AG04450 (cell line): ENCODE measurements at regions not wholly inside any gene's neighbourhood (a gene's known extent, or its start where the extent isn't known, plus 50 kb on each side); places are given as distances from the start of the nearest gene placed in this dataset.

Source experiments
- CTCF ChIA-PET: fragments of 300-600, 350-600 bp; formaldehyde crosslinking; extraction: SDS; loops from one replicate; lab custom pipeline; 2022; ENCODE audit warnings: antibody characterized with exemption, inconsistent platforms; lab: Charles Lee
- POLR2A ChIA-PET: fragments of 350-600 bp; formaldehyde crosslinking; extraction: SDS; loops from one replicate; lab custom pipeline; 2021; ENCODE audit warnings: antibody characterized with exemption, inconsistent platforms; lab: Yijun Ruan, JAX
- DNase-seq: peaks from one replicate; pipeline ENCODE4 v3.0.0-alpha.2; 2011; ENCODE audit warnings: low read depth, low spot score
- H3K27ac ChIP-seq: one replicate; pipeline ENCODE4 v1.5.1; 2012; ENCODE audit warnings: low read depth, low read length, control low read depth
- H3K27me3 ChIP-seq: one replicate; pipeline ENCODE4 v1.6.0; 2012; ENCODE audit warnings: low read length; ENCODE audit not compliant: control insufficient read depth, insufficient read depth
- H3K4me3 ChIP-seq: 2 replicates; pipeline ENCODE4 v1.5.1; 2011; ENCODE audit warnings: mild to moderate bottlenecking, low read depth, low read length, control low read depth
- H3K9me3 ChIP-seq: 2 replicates; pipeline ENCODE4 v1.5.1; 2012; ENCODE audit warnings: low read length; ENCODE audit not compliant: control insufficient read depth, insufficient read depth
- TF ChIP-seq, protein P1 (sequence below): IDR thresholded peaks from 2 replicates; pipeline ENCODE4 v1.5.1; 2011; ENCODE audit warnings: low read depth, low read length, control low read depth, inconsistent platforms

DNA sequence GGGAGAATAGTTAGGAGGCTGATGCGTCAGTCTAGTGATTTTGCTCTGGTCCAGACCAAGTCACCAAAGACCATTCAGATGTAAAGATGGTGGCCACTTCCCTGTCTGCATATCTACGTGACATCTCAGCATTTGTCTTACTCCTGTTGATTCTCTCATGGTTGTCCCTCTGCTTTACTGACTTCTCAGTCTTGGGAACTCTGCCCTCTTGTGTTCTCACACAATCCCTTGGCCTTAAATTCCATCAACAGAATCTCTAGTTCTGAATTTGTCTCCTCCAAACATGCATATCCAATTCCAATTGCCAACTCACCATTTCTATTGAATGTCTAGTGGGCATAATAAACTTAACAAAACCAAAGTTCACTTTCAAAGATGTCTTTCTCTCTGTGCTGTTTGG is 147.8 kb downstream of the SLC24A2 start:
- CTCF ChIA-PET: no interaction called here
- Histone ChIP-seq H3K27me3 (no peaks in the 10 kb centered on the region), H3K27ac (no peak overlapping the region), H3K9me3 (no peaks in the 10 kb centered on the region), H3K4me3 (no peak overlapping the region)
- TF ChIP-seq, protein P1, sequence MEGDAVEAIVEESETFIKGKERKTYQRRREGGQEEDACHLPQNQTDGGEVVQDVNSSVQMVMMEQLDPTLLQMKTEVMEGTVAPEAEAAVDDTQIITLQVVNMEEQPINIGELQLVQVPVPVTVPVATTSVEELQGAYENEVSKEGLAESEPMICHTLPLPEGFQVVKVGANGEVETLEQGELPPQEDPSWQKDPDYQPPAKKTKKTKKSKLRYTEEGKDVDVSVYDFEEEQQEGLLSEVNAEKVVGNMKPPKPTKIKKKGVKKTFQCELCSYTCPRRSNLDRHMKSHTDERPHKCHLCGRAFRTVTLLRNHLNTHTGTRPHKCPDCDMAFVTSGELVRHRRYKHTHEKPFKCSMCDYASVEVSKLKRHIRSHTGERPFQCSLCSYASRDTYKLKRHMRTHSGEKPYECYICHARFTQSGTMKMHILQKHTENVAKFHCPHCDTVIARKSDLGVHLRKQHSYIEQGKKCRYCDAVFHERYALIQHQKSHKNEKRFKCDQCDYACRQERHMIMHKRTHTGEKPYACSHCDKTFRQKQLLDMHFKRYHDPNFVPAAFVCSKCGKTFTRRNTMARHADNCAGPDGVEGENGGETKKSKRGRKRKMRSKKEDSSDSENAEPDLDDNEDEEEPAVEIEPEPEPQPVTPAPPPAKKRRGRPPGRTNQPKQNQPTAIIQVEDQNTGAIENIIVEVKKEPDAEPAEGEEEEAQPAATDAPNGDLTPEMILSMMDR: no peak
- POLR2A ChIA-PET: no interaction called here
- no peak for DNase-seq

DNA sequence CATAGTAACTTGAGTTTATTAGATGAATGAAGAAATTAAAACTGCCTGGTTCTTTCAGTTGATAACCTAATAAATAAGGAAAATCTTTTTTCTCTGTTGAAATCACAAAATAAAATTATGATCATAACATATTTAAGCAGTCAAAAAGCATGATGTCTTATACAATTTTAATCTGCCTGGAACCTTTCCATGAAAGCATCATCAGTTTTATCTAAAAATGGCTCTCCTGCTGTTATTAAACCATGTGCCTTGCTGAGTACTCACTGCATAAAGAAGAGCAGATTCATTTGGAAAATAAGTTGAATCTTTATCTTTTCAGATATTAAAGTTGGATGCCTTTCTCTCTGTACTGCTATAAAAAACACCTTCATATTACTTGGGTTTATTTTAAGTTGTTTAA is 148.8 kb downstream of the SLC24A2 start:
- POLR2A ChIA-PET: no interaction called here
- Histone ChIP-seq H3K27ac (no peak overlapping the region), H3K27me3 (no peaks in the 10 kb centered on the region), H3K4me3 (no peak overlapping the region), H3K9me3 (no peaks in the 10 kb centered on the region)
- TF ChIP-seq, protein P1: no peak
- DNase-seq: no peak
- CTCF ChIA-PET: no interaction called here

DNA sequence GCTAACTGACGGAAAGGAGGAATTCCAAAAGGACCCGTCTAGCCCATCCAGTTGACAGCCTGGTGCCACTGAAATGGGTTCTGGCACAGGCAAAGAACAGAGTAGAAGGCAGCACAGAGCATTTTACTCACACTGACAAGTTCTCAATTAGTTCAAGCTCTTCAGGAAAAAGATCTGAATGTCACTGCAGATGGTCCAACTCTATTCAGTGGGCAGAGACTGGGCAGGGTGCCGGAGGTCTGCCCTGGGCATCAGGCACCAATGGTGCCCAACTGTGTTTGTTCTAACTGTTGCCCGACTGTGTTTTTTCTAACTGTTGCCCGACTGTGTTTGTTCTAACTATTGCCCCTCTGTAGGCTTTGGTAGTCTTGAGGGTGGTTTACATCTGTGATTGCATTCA is 151.8 kb downstream of the SLC24A2 start:
- ChIA-PET POLR2A (no interaction called here), CTCF (no interaction called here)
- no peaks in the 10 kb centered on the region for H3K27me3 ChIP-seq
- DNase-seq: no peak
- no peak overlapping the region for H3K27ac ChIP-seq
- no peaks in the 10 kb centered on the region for H3K9me3 ChIP-seq
- TF ChIP-seq, protein P1: no peak
- no peak overlapping the region for H3K4me3 ChIP-seq

DNA sequence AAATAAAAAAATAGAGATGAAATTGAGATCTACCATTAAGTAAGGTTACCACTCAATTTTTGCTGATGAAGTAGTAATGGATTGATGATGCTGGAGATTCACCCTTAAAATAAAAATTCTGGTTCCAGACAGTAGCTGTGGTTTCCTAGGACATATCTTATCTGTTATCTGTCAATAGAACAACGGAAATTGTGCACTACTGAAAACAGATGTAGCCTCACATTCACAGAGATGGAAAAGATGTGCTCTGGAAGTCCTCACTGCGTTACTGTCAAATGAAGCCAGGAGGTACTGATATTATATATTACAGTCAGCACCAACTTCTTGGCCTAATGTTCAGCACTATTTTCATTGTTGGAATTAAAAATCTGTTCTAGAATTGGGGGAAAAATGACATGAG is 154.0 kb downstream of the SLC24A2 start:
- ChIA-PET POLR2A (no interaction called here), CTCF (no interaction called here)

DNA sequence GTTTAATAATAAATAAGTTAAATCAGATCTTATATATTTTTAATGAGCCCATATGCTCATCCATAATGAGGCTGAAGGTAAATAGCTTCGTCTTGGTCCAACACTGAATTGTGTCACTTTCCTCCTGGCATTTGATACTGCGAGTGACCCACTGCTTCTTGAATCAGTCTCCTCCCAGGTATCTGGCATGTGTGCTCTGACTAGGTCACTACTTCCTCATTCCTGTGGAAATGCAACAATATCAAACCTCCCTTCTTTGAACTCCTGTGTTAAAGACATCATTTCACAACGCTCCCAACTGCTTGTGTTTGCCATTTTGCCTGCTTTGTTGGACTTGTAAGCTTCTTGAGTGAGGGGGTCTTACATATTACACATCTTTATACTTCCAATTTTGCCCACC is 157.7 kb downstream of the SLC24A2 start:
- POLR2A ChIA-PET: no interaction called here
- CTCF ChIA-PET: no interaction called here

More for the DNA sequence above, 154.0 kb downstream of the SLC24A2 start:
- no peak overlapping the region for H3K27ac ChIP-seq
- no peak overlapping the region for H3K4me3 ChIP-seq
- no peaks in the 10 kb centered on the region for H3K9me3 ChIP-seq
- TF ChIP-seq, protein P1: no peak
- no peaks in the 10 kb centered on the region for H3K27me3 ChIP-seq
- DNase-seq: no peak

More for the DNA sequence above, 157.7 kb downstream of the SLC24A2 start:
- no peak overlapping the region for H3K4me3 ChIP-seq
- H3K9me3 ChIP-seq: no peaks in the 10 kb centered on the region
- H3K27ac ChIP-seq: no peak overlapping the region
- H3K27me3 ChIP-seq: no peaks in the 10 kb centered on the region
- DNase-seq: no peak
- TF ChIP-seq, protein P1: no peak
